HG02885 (cell line): ENCODE measurements at regions not wholly inside any gene's neighbourhood (a gene's known extent, or its start where the extent isn't known, plus 50 kb on each side); places are given as distances from the start of the nearest gene placed in this dataset.

Experiments
- ATAC-seq: cut with Tn5 transposase; IDR thresholded peaks from one replicate; pipeline ENCODE4 v1.9.1; 2021; ENCODE audit warnings: mild to moderate bottlenecking; ENCODE audit not compliant: unreplicated experiment, poor library complexity

- no peak for ATAC-seq
These were observed 309.1 kb downstream of the NSG2 start for GRCh38 chr5:174354571-174354970.

- ATAC-seq, result no peak
These were observed 309.7 kb downstream of the NSG2 start for GRCh38 chr5:174355208-174355612.

GRCh38 chr5:174355995-174356394, 310.5 kb downstream of the NSG2 start:
- no peak for ATAC-seq

GRCh38 chr5:174356536-174356935, 311.0 kb downstream of the NSG2 start:
- ATAC-seq, result no peak

GRCh38 chr5:174358276-174358675, 312.8 kb downstream of the NSG2 start:
- ATAC-seq, result no peak

- ATAC-seq, result no peak
These were observed 313.6 kb downstream of the NSG2 start for GRCh38 chr5:174359071-174359470.

GRCh38 chr5:174362514-174362913, 317.0 kb downstream of the NSG2 start:
- ATAC-seq, result no peak

GRCh38 chr5:174363934-174364333, 318.4 kb downstream of the NSG2 start:
- ATAC-seq, result no peak

- ATAC-seq, result no peak
These were observed 319.2 kb downstream of the NSG2 start for GRCh38 chr5:174364676-174365075.

GRCh38 chr5:174371600-174372094, 326.1 kb downstream of the NSG2 start:
- ATAC-seq, result no peak

GRCh38 chr5:174374206-174374605, 328.7 kb downstream of the NSG2 start:
- ATAC-seq, result no peak

- ATAC-seq, result no peak
These were observed 330.6 kb downstream of the NSG2 start for GRCh38 chr5:174376056-174376455.

- no peak for ATAC-seq
These were observed 331.3 kb downstream of the NSG2 start for GRCh38 chr5:174376726-174377373.

GRCh38 chr5:174378121-174378874, 332.8 kb downstream of the NSG2 start:
- no peak for ATAC-seq

GRCh38 chr5:174380311-174380710, 334.8 kb downstream of the NSG2 start:
- no peak for ATAC-seq

GRCh38 chr5:174381241-174381640, 335.7 kb downstream of the NSG2 start:
- no peak for ATAC-seq

GRCh38 chr5:174383210-174384167, 338.0 kb downstream of the NSG2 start:
- ATAC-seq, result no peak

- ATAC-seq, result no peak
These were observed 339.0 kb downstream of the NSG2 start for GRCh38 chr5:174384509-174384947.

GRCh38 chr5:174386306-174386705, 338.1 kb upstream of the MSX2 start:
- no peak for ATAC-seq

- ATAC-seq, result no peak
These were observed 337.5 kb upstream of the MSX2 start for GRCh38 chr5:174386846-174387245.

- no peak for ATAC-seq
These were observed 336.9 kb upstream of the MSX2 start for GRCh38 chr5:174387448-174387847.
